ENCODE measurements at regions not wholly inside any gene's neighbourhood (a gene's known extent, or its start where the extent isn't known, plus 50 kb on each side); places are given as distances from the start of the nearest gene placed in this dataset.
"Not testable (repeated sequence)": the region's sequence is repeated elsewhere in the genome, so short reads cannot be mapped to it uniquely, and the experiment has no call there.

- POLR2A ChIA-PET = no interaction called here
- intact Hi-C loops (cut with DNase I, micrococcal nuclease) = no loop called here
- Histone ChIP-seq H3K36me3 (ENCODE audit: insufficient read depth, low read length) (no peaks in the 10 kb centered on the region), H3K4me3 (ENCODE audit: low read length) (no peak overlapping the region), H3K27me3 (ENCODE audit: control insufficient read depth in 1 of 2, insufficient read depth in 2 of 2, low read length in 2 of 2) (no peaks in the 10 kb centered on the region), H3K4me1 (ENCODE audit: insufficient read depth, low read length) (no peaks in the 10 kb centered on the region), H3K27ac (ENCODE audit: low read depth in 1 of 2, low read length in 2 of 2) (no peak overlapping the region), H3K9me3 (ENCODE audit: control insufficient read depth in 1 of 2, insufficient read depth in 1 of 2, low read length in 2 of 2) (no peaks in the 10 kb centered on the region)
- DNase-seq = no peak
- H3K4me3 Mint-ChIP-seq = no peak overlapping the region
- H3K27me3 Mint-ChIP-seq = peaks cover 15% of the 10 kb centered on the region
- no peak overlapping the region for H3K27ac Mint-ChIP-seq
- no peak for ATAC-seq (ENCODE audit: poor library complexity)
- no peaks in the 10 kb centered on the region for H3K4me1 Mint-ChIP-seq (ENCODE audit: low read depth)
- H3K36me3 Mint-ChIP-seq (ENCODE audit: low read depth) = no peaks in the 10 kb centered on the region
- CTCF ChIA-PET = no interaction called here
- peaks cover 2% of the 10 kb centered on the region for H3K9me3 Mint-ChIP-seq
- no peak for TF ChIP-seq CTCF (IDR thresholded peaks at IDR 0.05)
Measured at GRCh38 chr17:34739386-34739785, 160.0 kb downstream of the TMEM132E start.

GRCh38 chr17:34737673-34738072 lies 158.3 kb downstream of the TMEM132E start:
- peaks cover 10% of the 10 kb centered on the region for H3K27me3 Mint-ChIP-seq
- H3K27ac ChIP-seq (ENCODE audit: low read depth in 1 of 2, low read length in 2 of 2); DNase-seq; H3K4me1 Mint-ChIP-seq (ENCODE audit: low read depth); H3K36me3 ChIP-seq (ENCODE audit: insufficient read depth, low read length); H3K27ac Mint-ChIP-seq; H3K4me3 Mint-ChIP-seq; H3K27me3 ChIP-seq (ENCODE audit: control insufficient read depth in 1 of 2, insufficient read depth in 2 of 2, low read length in 2 of 2); CTCF ChIA-PET; intact Hi-C loops (cut with DNase I, micrococcal nuclease); H3K9me3 ChIP-seq (ENCODE audit: control insufficient read depth in 1 of 2, insufficient read depth in 1 of 2, low read length in 2 of 2); POLR2A ChIA-PET; ATAC-seq (ENCODE audit: poor library complexity); H3K36me3 Mint-ChIP-seq (ENCODE audit: low read depth); H3K9me3 Mint-ChIP-seq; H3K4me1 ChIP-seq (ENCODE audit: insufficient read depth, low read length); H3K4me3 ChIP-seq (ENCODE audit: low read length): not testable (repeated sequence)

- ChIA-PET POLR2A (no interaction called here), CTCF (no interaction called here)
- H3K4me3 ChIP-seq (ENCODE audit: low read length) = no peak overlapping the region
- H3K27ac ChIP-seq (ENCODE audit: low read depth in 1 of 2, low read length in 2 of 2) = no peak overlapping the region
- no peaks in the 10 kb centered on the region for H3K27me3 ChIP-seq (ENCODE audit: control insufficient read depth in 1 of 2, insufficient read depth in 2 of 2, low read length in 2 of 2)
- H3K9me3 ChIP-seq (ENCODE audit: control insufficient read depth in 1 of 2, insufficient read depth in 1 of 2, low read length in 2 of 2) = no peaks in the 10 kb centered on the region
- Mint-ChIP-seq H3K4me3 (no peak overlapping the region), H3K4me1 (ENCODE audit: low read depth) (no peaks in the 10 kb centered on the region), H3K36me3 (ENCODE audit: low read depth) (no peaks in the 10 kb centered on the region), H3K27me3 (peaks cover 13% of the 10 kb centered on the region), H3K9me3 (no peaks in the 10 kb centered on the region), H3K27ac (no peak overlapping the region)
- intact Hi-C loops (cut with DNase I, micrococcal nuclease) = no loop called here
- no peak for TF ChIP-seq CTCF (IDR thresholded peaks at IDR 0.05)
- DNase-seq = no peak
- no peaks in the 10 kb centered on the region for H3K36me3 ChIP-seq (ENCODE audit: insufficient read depth, low read length)
- ATAC-seq (ENCODE audit: poor library complexity) = no peak
- H3K4me1 ChIP-seq (ENCODE audit: insufficient read depth, low read length) = no peaks in the 10 kb centered on the region
Measured at GRCh38 chr17:34736611-34737010, 157.2 kb downstream of the TMEM132E start.

- no peaks in the 10 kb centered on the region for H3K4me1 ChIP-seq (ENCODE audit: insufficient read depth, low read length)
- ChIA-PET CTCF (no interaction called here), POLR2A (no interaction called here)
- intact Hi-C loops (cut with DNase I, micrococcal nuclease) = no loop called here
- H3K9me3 Mint-ChIP-seq = no peaks in the 10 kb centered on the region
- TF ChIP-seq CTCF (IDR thresholded peaks at IDR 0.05) = no peak
- no peak overlapping the region for H3K4me3 ChIP-seq (ENCODE audit: low read length)
- no peak overlapping the region for H3K27ac Mint-ChIP-seq
- no peak for DNase-seq
- no peaks in the 10 kb centered on the region for H3K4me1 Mint-ChIP-seq (ENCODE audit: low read depth)
- no peaks in the 10 kb centered on the region for H3K27me3 ChIP-seq (ENCODE audit: control insufficient read depth in 1 of 2, insufficient read depth in 2 of 2, low read length in 2 of 2)
- peaks cover 0 to 4% of the 10 kb centered on the region in 2 experiments for H3K9me3 ChIP-seq (ENCODE audit: control insufficient read depth in 1 of 2, insufficient read depth in 1 of 2, low read length in 2 of 2)
- no peaks in the 10 kb centered on the region for H3K36me3 Mint-ChIP-seq (ENCODE audit: low read depth)
- no peak overlapping the region for H3K4me3 Mint-ChIP-seq
- H3K36me3 ChIP-seq (ENCODE audit: insufficient read depth, low read length) = no peaks in the 10 kb centered on the region
- no peak overlapping the region for H3K27ac ChIP-seq (ENCODE audit: low read depth in 1 of 2, low read length in 2 of 2)
- peaks cover 18% of the 10 kb centered on the region for H3K27me3 Mint-ChIP-seq
- no peak for ATAC-seq (ENCODE audit: poor library complexity)
Measured at GRCh38 chr17:34733333-34733732, 154.0 kb downstream of the TMEM132E start.

Measured in CD4-positive, alpha-beta T cell (primary cell).